Vagina (tissue), 2 donors: ENCODE measurements at regions not wholly inside any gene's neighbourhood (a gene's known extent, or its start where the extent isn't known, plus 50 kb on each side); places are given as distances from the start of the nearest gene placed in this dataset.

ENCODE experiments used
- DNase-seq, 2 donors: peaks; one replicate each; pipeline ENCODE4 v3.0.0-alpha.2; 2017; ENCODE audit errors: extremely low spot score in 2 of 2
- H3K27ac ChIP-seq: fragments of 200-600 bp; sonication (generic); one replicate; pipeline ENCODE4 v1.5.1; 2019
- H3K27me3 ChIP-seq: fragments of 200-600 bp; sonication (generic); one replicate; pipeline ENCODE4 v1.5.1; 2019
- H3K36me3 ChIP-seq, 2 donors: fragments of 200-600 bp; sonication (generic); one replicate each; pipeline ENCODE4 v1.5.1; 2017 to 2019
- H3K4me1 ChIP-seq: fragments of 200-600 bp; sonication (generic); one replicate; pipeline ENCODE4 v1.5.1; 2019
- H3K4me3 ChIP-seq, 2 donors: fragments of 200-600 bp; sonication (generic); 1 replicate in 1 of 2; 2 replicates in 1 of 2; pipeline ENCODE4 v1.5.1; 2016 to 2019
- H3K9me3 ChIP-seq: fragments of 200-600 bp; sonication (generic); one replicate; pipeline ENCODE4 v1.5.1; 2019
- POLR2A ChIP-seq, 2 donors: fragments of 450-650 bp; IDR thresholded peaks; one replicate each; pipeline ENCODE4 v1.6.1; 2017; ENCODE audit warnings: antibody characterized with exemption in 2 of 2, mild to moderate bottlenecking in 2 of 2, moderate library complexity in 2 of 2
- POLR2AphosphoS5 ChIP-seq, 2 donors: sonication (generic); formaldehyde crosslinking; IDR thresholded peaks; one replicate each; pipeline ENCODE4 v1.9.0; 2017; ENCODE audit warnings: antibody characterized with exemption in 2 of 2, mild to moderate bottlenecking in 2 of 2, low read depth in 1 of 2; ENCODE audit not compliant: insufficient read depth in 1 of 2
- intact Hi-C: fragments of 100-400 bp; cut with DNase I; formaldehyde crosslinking; loops from one replicate; pipeline ENCODE4 v1.15.1; 2023
- TF ChIP-seq, protein P1 (sequence below), 3 experiments: fragments of 450-650 bp in 2 of 3; fragments of 200-600 bp in 1 of 3; sonication (generic) in 1 of 3; IDR thresholded peaks; one replicate each; pipeline ENCODE4 v1.5.1; 2017 to 2019; ENCODE audit warnings: antibody characterized with exemption in 3 of 3, mild to moderate bottlenecking in 2 of 3, moderate library complexity in 2 of 3

DNA sequence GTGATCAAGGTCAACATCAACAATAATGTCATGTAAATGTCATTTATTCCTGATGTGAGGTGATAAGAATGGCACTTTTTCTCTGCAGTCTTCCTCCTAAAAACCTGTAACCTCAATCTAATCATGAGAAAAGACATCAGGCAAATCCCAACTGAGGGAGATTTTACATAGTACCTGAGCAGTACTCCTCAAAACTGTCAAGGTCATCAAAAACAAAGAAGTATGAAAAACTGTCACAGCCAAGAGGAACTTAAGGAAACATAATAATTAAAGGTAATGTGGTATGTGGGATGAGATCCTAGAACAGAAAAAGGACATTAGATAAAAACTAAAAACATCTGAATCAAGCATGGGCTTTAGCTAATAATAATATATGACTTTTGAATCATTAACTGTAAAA is 140.9 kb upstream of the GRM7 start:
- Histone ChIP-seq H3K27me3 (no peaks in the 10 kb centered on the region), H3K9me3 (no peaks in the 10 kb centered on the region), H3K4me3 (no peak overlapping the region), H3K27ac (no peak overlapping the region), H3K36me3 (no peaks in the 10 kb centered on the region), H3K4me1 (peaks cover 4% of the 10 kb centered on the region)
- TF ChIP-seq POLR2A (IDR thresholded peaks at IDR 0.05) (no peak), POLR2AphosphoS5 (IDR thresholded peaks at IDR 0.05; ENCODE audit: insufficient read depth in 1 of 2, low read depth in 1 of 2) (no peak)
- TF ChIP-seq, protein P1, sequence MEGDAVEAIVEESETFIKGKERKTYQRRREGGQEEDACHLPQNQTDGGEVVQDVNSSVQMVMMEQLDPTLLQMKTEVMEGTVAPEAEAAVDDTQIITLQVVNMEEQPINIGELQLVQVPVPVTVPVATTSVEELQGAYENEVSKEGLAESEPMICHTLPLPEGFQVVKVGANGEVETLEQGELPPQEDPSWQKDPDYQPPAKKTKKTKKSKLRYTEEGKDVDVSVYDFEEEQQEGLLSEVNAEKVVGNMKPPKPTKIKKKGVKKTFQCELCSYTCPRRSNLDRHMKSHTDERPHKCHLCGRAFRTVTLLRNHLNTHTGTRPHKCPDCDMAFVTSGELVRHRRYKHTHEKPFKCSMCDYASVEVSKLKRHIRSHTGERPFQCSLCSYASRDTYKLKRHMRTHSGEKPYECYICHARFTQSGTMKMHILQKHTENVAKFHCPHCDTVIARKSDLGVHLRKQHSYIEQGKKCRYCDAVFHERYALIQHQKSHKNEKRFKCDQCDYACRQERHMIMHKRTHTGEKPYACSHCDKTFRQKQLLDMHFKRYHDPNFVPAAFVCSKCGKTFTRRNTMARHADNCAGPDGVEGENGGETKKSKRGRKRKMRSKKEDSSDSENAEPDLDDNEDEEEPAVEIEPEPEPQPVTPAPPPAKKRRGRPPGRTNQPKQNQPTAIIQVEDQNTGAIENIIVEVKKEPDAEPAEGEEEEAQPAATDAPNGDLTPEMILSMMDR (IDR thresholded peaks at IDR 0.05): no peak
- intact Hi-C loops: no loop called here
- no peak for DNase-seq

DNA sequence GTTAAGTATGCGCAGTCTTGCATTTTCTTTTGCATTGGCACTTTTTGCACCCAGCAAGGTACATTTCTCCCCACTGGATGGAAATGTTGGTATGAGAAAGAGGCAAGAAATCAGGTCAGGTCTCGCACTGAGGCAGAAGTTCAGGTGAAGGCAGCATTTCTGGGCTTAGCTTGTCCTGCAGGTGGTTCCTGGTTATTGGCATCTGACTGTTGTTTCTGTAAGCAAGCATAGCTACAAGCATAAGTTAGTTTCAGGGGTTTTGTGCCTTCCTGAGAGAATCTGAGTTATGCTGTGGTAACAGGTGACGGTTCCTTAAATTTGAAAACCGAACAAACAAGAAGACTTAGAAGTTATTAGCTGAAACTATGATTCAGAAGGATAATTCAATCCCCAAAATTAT is 139.4 kb upstream of the GRM7 start:
- Histone ChIP-seq H3K27ac (no peak overlapping the region), H3K4me1 (peaks cover 4% of the 10 kb centered on the region), H3K36me3 (no peaks in the 10 kb centered on the region), H3K27me3 (no peaks in the 10 kb centered on the region), H3K4me3 (no peak overlapping the region), H3K9me3 (no peaks in the 10 kb centered on the region)
- intact Hi-C loops: no loop called here
- no peak for DNase-seq
- TF ChIP-seq, protein P1 (IDR thresholded peaks at IDR 0.05): no peak
- TF ChIP-seq POLR2A (IDR thresholded peaks at IDR 0.05): no peak
- TF ChIP-seq POLR2AphosphoS5 (IDR thresholded peaks at IDR 0.05; ENCODE audit: insufficient read depth in 1 of 2, low read depth in 1 of 2): no peak

DNA sequence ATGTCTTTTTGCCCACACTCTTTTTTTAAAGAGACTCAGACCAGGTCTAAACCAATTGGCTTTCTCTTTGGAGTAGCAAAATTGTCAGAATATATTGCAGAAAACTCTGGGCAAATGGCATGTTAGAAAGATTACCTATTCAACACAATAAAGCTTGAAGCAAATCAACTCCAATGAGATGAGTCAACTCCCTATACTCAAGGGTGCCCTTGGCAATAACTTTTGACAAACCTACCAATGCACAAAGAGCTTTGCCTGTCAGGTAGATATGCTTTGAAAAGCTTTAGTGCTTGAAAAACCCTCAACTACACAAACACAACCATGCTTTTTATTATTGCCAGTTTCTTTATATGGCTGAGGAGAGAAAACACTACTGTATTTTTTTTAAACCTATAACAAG is 137.7 kb upstream of the GRM7 start:
- intact Hi-C loops: no loop called here
- Histone ChIP-seq H3K4me1 (no peaks in the 10 kb centered on the region), H3K36me3 (no peaks in the 10 kb centered on the region), H3K4me3 (no peak overlapping the region), H3K9me3 (no peaks in the 10 kb centered on the region), H3K27me3 (no peaks in the 10 kb centered on the region), H3K27ac (no peak overlapping the region)
- DNase-seq: no peak
- TF ChIP-seq POLR2AphosphoS5 (IDR thresholded peaks at IDR 0.05; ENCODE audit: insufficient read depth in 1 of 2, low read depth in 1 of 2) (no peak), POLR2A (IDR thresholded peaks at IDR 0.05) (no peak)
- TF ChIP-seq, protein P1 (IDR thresholded peaks at IDR 0.05): no peak

DNA sequence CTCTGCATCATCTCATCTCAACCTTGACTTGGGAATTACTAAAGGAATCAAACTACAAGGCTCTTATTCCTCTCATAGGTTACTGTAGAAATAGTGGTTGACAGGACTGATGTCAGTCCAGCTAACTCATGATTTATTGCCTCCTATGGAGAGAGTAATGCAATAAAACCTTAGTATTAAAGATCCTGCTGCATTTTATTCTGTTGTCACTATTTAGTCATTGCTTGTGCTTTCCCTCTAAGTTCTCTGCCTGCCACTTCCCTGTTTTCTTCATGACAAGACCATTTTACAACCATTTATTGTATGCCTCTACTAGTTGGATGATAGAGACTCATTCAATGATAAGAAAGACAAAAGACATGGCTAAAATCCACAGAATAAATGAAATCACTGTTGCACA is 134.1 kb upstream of the GRM7 start:
- TF ChIP-seq POLR2AphosphoS5 (IDR thresholded peaks at IDR 0.05; ENCODE audit: insufficient read depth in 1 of 2, low read depth in 1 of 2) (no peak), POLR2A (IDR thresholded peaks at IDR 0.05) (no peak)
- TF ChIP-seq, protein P1 (IDR thresholded peaks at IDR 0.05): no peak
- Histone ChIP-seq H3K4me3 (no peak overlapping the region), H3K27ac (no peak overlapping the region), H3K4me1 (no peaks in the 10 kb centered on the region), H3K9me3 (no peaks in the 10 kb centered on the region), H3K36me3 (no peaks in the 10 kb centered on the region), H3K27me3 (no peaks in the 10 kb centered on the region)
- DNase-seq: no peak
- intact Hi-C loops: no loop called here

DNA sequence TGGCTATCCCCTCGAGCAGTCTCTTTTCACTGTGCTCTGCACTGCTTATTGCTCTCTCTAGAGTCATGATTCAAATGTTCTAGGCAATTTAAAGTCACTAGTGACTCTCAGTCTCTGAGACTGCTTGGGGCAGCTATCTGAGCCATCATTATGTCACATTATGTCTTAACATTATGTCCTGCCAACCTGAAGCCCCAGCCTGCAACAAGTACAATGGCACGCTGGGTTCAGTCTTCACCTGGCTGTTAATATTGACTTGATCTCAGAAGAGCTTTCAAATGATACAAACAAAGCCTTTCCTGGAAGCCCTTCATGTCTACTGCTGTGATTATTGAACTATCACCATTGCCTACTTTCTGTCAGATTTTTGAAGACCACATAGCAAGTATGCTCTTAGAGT is 128.1 kb upstream of the GRM7 start:
- Histone ChIP-seq H3K27ac (no peak overlapping the region), H3K36me3 (no peaks in the 10 kb centered on the region), H3K27me3 (no peaks in the 10 kb centered on the region), H3K4me3 (no peak overlapping the region), H3K9me3 (no peaks in the 10 kb centered on the region), H3K4me1 (no peaks in the 10 kb centered on the region)
- intact Hi-C loops: no loop called here
- no peak for DNase-seq
- TF ChIP-seq, protein P1 (IDR thresholded peaks at IDR 0.05): no peak
- no peak for TF ChIP-seq POLR2AphosphoS5 (IDR thresholded peaks at IDR 0.05; ENCODE audit: insufficient read depth in 1 of 2, low read depth in 1 of 2)
- no peak for TF ChIP-seq POLR2A (IDR thresholded peaks at IDR 0.05)
